CD8-positive, alpha-beta memory T cell (primary cell): ENCODE measurements at regions not wholly inside any gene's neighbourhood (a gene's known extent, or its start where the extent isn't known, plus 50 kb on each side); places are given as distances from the start of the nearest gene placed in this dataset.
"Not testable (repeated sequence)": the region's sequence is repeated elsewhere in the genome, so short reads cannot be mapped to it uniquely, and the experiment has no call there.

Source experiments
- CTCF ChIA-PET: fragments of 350-600 bp; sonication (Branson Sonifier 250); formaldehyde crosslinking; loops from one replicate; lab custom pipeline; 2021; ENCODE audit warnings: antibody characterized with exemption; lab: Charles Lee
- POLR2A ChIA-PET: fragments of 350-600 bp; sonication (Branson Sonifier 250); formaldehyde crosslinking; loops from one replicate; lab custom pipeline; 2021; ENCODE audit warnings: antibody characterized with exemption; lab: Charles Lee
- DNase-seq, 5 donors: peaks; one replicate each; pipeline versions ENCODE4 v3.0.0 to v3.0.0-alpha.2; 2020 to 2022; ENCODE audit warnings: mixed read lengths in 1 of 5
- H3K27ac ChIP-seq: one replicate; pipeline ENCODE4 v1.7.0; 2013; ENCODE audit warnings: low read depth, mild to moderate bottlenecking, low read length, moderate library complexity
- H3K27me3 ChIP-seq: 2 replicates; pipeline ENCODE4 v1.7.0; 2013; ENCODE audit warnings: low read length, mild to moderate bottlenecking; ENCODE audit not compliant: insufficient read depth, poor library complexity, severe bottlenecking
- H3K36me3 ChIP-seq: 2 replicates; pipeline ENCODE4 v1.7.0; 2013; ENCODE audit warnings: mild to moderate bottlenecking, low read length, moderate library complexity; ENCODE audit not compliant: insufficient read depth
- H3K4me1 ChIP-seq: 2 replicates; pipeline ENCODE4 v1.7.0; 2013; ENCODE audit warnings: mild to moderate bottlenecking, low read length, moderate library complexity; ENCODE audit not compliant: insufficient read depth
- H3K4me3 ChIP-seq: 2 replicates; pipeline ENCODE4 v1.7.0; 2013; ENCODE audit warnings: mild to moderate bottlenecking, low read length
- H3K9me3 ChIP-seq: 2 replicates; pipeline ENCODE4 v1.7.0; 2013; ENCODE audit warnings: mild to moderate bottlenecking, low read length
- H3K27ac Mint-ChIP-seq, 8 donors: one replicate each; pipeline ENCODE4 v1.8.0; 2020 to 2021; ENCODE audit warnings: mixed read lengths in 8 of 8, mild to moderate bottlenecking in 6 of 8, inconsistent platforms in 3 of 8, moderate library complexity in 3 of 8
- H3K27me3 Mint-ChIP-seq, 2 donors: one replicate each; pipeline ENCODE4 v1.8.0; 2020 to 2021; ENCODE audit warnings: mixed read lengths in 2 of 2, mild to moderate bottlenecking in 1 of 2, moderate library complexity in 1 of 2
- H3K36me3 Mint-ChIP-seq, 3 donors: one replicate each; pipeline ENCODE4 v1.8.0; 2020 to 2021; ENCODE audit warnings: mixed read lengths in 3 of 3, inconsistent platforms in 1 of 3, mild to moderate bottlenecking in 1 of 3
- H3K4me1 Mint-ChIP-seq, 3 donors: one replicate each; pipeline ENCODE4 v1.8.0; 2020 to 2021; ENCODE audit warnings: mixed read lengths in 3 of 3, inconsistent platforms in 1 of 3, mild to moderate bottlenecking in 1 of 3
- H3K4me3 Mint-ChIP-seq, 7 donors: one replicate each; pipeline ENCODE4 v1.8.0; 2020 to 2021; ENCODE audit warnings: mixed read lengths in 7 of 7, mild to moderate bottlenecking in 6 of 7, moderate library complexity in 4 of 7, inconsistent platforms in 2 of 7
- H3K9me3 Mint-ChIP-seq, 5 donors: one replicate each; pipeline ENCODE4 v1.8.0; 2020 to 2022; ENCODE audit warnings: mixed read lengths in 5 of 5, mild to moderate bottlenecking in 3 of 5, moderate library complexity in 2 of 5, inconsistent platforms in 1 of 5

DNA sequence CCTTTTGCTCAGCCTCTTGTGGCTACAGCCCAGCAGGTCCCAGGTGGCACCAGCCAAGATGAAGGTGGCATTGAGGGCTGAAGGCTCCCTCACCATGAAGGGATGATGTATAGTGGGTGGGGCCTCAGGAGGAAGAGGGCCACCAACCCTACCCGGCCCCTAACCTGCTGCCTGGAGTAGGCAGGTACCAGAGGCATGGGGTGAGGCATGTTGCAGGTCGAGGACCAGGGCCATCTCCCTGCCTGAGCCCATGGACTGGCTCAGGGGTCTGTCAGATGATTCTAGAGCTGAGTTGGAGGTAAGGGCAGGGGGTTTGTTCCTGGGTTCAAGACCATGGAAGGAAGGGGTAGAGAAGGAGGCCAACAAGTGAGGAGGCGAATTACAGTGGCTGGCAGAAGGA, 231.1 kb downstream of the POTEM start:
- H3K27me3 ChIP-seq, H3K4me3 ChIP-seq, H3K27ac ChIP-seq, H3K4me1 ChIP-seq, H3K9me3 ChIP-seq, H3K27ac Mint-ChIP-seq, H3K36me3 Mint-ChIP-seq, H3K4me1 Mint-ChIP-seq, DNase-seq, H3K4me3 Mint-ChIP-seq, H3K36me3 ChIP-seq, H3K27me3 Mint-ChIP-seq, H3K9me3 Mint-ChIP-seq, CTCF ChIA-PET, POLR2A ChIA-PET: not testable (repeated sequence)

DNA sequence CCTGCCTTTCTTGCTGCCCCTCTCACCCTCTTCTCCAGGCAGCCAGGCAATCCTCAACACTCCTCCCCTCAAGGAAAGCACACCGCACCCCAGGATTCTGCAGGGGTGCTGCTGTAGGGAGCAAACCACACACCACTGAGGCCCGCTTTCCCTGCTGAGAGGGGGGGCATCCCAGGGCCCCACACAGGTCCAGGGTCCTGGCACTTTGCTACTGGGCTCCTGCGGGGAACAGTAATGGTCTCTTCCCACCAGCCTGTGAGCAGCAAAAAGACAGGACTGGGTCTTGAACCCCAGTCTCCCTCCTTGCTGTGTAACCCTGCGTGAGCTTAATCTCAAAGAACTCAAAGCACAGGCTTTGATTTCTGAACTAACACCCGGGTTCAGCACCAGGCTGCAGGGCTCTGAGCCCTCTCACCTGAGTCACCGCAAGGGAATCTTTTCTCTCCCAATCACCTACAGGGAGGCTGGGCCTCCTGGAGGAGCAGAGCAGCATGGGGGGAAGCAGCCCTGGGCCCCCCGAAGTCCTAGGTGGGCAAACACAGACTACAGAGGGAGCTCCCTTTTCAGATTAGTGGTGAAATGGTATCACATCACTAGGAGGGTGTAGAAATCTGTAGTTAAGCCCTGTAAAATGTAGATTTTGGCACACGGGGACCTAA, 232.6 kb downstream of the POTEG start:
- H3K4me3 ChIP-seq, DNase-seq, H3K4me1 ChIP-seq, H3K9me3 Mint-ChIP-seq, H3K27ac ChIP-seq, H3K27ac Mint-ChIP-seq, CTCF ChIA-PET, POLR2A ChIA-PET, H3K36me3 Mint-ChIP-seq, H3K36me3 ChIP-seq, H3K27me3 ChIP-seq, H3K4me1 Mint-ChIP-seq, H3K4me3 Mint-ChIP-seq, H3K27me3 Mint-ChIP-seq, H3K9me3 ChIP-seq: not testable (repeated sequence)

DNA sequence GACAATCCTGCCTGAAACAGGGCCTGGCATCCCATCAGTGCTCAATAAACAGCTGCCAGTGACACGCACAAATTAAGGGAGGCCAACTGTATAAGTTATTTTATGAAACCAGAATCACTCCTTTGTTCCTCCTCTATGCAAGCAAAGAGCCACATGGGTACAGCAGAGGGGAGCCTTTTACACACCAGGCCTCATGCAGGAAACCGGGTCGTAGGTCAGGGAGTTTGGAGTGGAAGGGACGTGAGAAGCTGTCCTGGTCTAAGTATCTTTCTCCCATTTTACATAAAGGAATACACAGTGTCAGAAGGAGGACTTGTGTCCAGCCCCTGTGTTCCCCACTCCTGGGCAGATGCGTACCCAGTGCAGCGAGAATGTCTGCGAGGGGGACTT, 232.1 kb downstream of the POTEG start:
- H3K27me3 ChIP-seq, POLR2A ChIA-PET, H3K27me3 Mint-ChIP-seq, CTCF ChIA-PET, H3K4me1 Mint-ChIP-seq, H3K36me3 ChIP-seq, H3K36me3 Mint-ChIP-seq, H3K9me3 ChIP-seq, DNase-seq, H3K4me3 Mint-ChIP-seq, H3K27ac ChIP-seq, H3K4me1 ChIP-seq, H3K4me3 ChIP-seq, H3K27ac Mint-ChIP-seq, H3K9me3 Mint-ChIP-seq: not testable (repeated sequence)

GRCh38 chr14:19203250-19203972, 230.7 kb downstream of the POTEG start:
- H3K27ac ChIP-seq, H3K4me3 Mint-ChIP-seq, DNase-seq, POLR2A ChIA-PET, H3K27me3 Mint-ChIP-seq, H3K27me3 ChIP-seq, H3K4me1 Mint-ChIP-seq, CTCF ChIA-PET, H3K9me3 Mint-ChIP-seq, H3K27ac Mint-ChIP-seq, H3K9me3 ChIP-seq, H3K36me3 Mint-ChIP-seq, H3K4me3 ChIP-seq, H3K36me3 ChIP-seq, H3K4me1 ChIP-seq: not testable (repeated sequence)

DNA sequence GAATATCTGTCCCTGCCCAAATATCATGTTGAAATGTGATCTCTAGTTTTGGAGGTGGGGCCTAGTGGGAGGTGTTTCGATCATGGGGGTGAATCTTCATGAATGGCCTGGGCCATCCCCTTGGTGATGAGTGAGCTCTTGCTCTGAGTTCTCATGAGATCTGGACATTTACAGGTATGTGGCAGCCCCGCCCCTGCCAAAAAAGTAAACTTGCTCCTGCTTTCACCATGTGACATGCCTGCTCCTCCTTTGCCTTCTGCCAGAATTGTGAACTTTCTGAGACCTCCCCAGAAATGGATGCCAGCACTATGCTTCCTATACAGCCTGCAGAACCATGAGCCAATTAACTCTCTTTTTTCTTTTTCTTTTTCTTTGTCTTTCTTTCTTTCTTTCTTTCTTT, 229.3 kb downstream of the POTEG start:
- H3K27me3 Mint-ChIP-seq, H3K27ac ChIP-seq, DNase-seq, CTCF ChIA-PET, H3K4me1 ChIP-seq, H3K27me3 ChIP-seq, H3K27ac Mint-ChIP-seq, H3K36me3 Mint-ChIP-seq, H3K4me1 Mint-ChIP-seq, POLR2A ChIA-PET, H3K9me3 ChIP-seq, H3K9me3 Mint-ChIP-seq, H3K4me3 ChIP-seq, H3K36me3 ChIP-seq, H3K4me3 Mint-ChIP-seq: not testable (repeated sequence)

- CTCF ChIA-PET, H3K4me3 Mint-ChIP-seq, H3K9me3 Mint-ChIP-seq, POLR2A ChIA-PET, H3K4me1 Mint-ChIP-seq, H3K4me1 ChIP-seq, H3K27me3 ChIP-seq, DNase-seq, H3K9me3 ChIP-seq, H3K27ac ChIP-seq, H3K27ac Mint-ChIP-seq, H3K36me3 ChIP-seq, H3K36me3 Mint-ChIP-seq, H3K27me3 Mint-ChIP-seq, H3K4me3 ChIP-seq: not testable (repeated sequence)
Observed at GRCh38 chr14:19216480-19216879, 217.7 kb downstream of the POTEG start.

- H3K9me3 ChIP-seq, H3K36me3 ChIP-seq, H3K4me1 Mint-ChIP-seq, H3K27me3 ChIP-seq, H3K27me3 Mint-ChIP-seq, POLR2A ChIA-PET, H3K27ac Mint-ChIP-seq, CTCF ChIA-PET, H3K4me3 ChIP-seq, DNase-seq, H3K27ac ChIP-seq, H3K9me3 Mint-ChIP-seq, H3K36me3 Mint-ChIP-seq, H3K4me3 Mint-ChIP-seq, H3K4me1 ChIP-seq: not testable (repeated sequence)
Observed at GRCh38 chr14:19219423-19219822, 214.7 kb downstream of the POTEG start.

- H3K4me1 Mint-ChIP-seq = not testable (repeated sequence)
Observed at GRCh38 chr14:19231421-19231820, 202.7 kb downstream of the POTEG start.

GRCh38 chr14:19234059-19234458, 200.1 kb downstream of the POTEG start:
- H3K9me3 Mint-ChIP-seq, H3K27ac ChIP-seq, H3K36me3 Mint-ChIP-seq, DNase-seq, H3K4me1 ChIP-seq, H3K27me3 ChIP-seq, H3K27ac Mint-ChIP-seq, POLR2A ChIA-PET, H3K4me1 Mint-ChIP-seq, H3K4me3 Mint-ChIP-seq, H3K4me3 ChIP-seq, H3K36me3 ChIP-seq, H3K9me3 ChIP-seq, CTCF ChIA-PET, H3K27me3 Mint-ChIP-seq: not testable (repeated sequence)

More at GRCh38 chr14:19231421-19231820, 202.7 kb downstream of the POTEG start:
- CTCF ChIA-PET, H3K4me3 ChIP-seq, H3K27ac Mint-ChIP-seq, H3K9me3 ChIP-seq, H3K27ac ChIP-seq, H3K36me3 Mint-ChIP-seq, DNase-seq, H3K4me1 ChIP-seq, H3K4me3 Mint-ChIP-seq, POLR2A ChIA-PET, H3K27me3 ChIP-seq, H3K27me3 Mint-ChIP-seq, H3K36me3 ChIP-seq, H3K9me3 Mint-ChIP-seq: not testable (repeated sequence)
